ENCODE measurements at regions not wholly inside any gene's neighbourhood (a gene's known extent, or its start where the extent isn't known, plus 50 kb on each side); places are given as distances from the start of the nearest gene placed in this dataset.
A peak's percentile ranks its signal among the peaks of the same experiment; 100 is the strongest.

- intact Hi-C loops (cut with DNase I), result no loop called here
- Histone ChIP-seq H3K9me3 (ENCODE audit: control insufficient read depth in 2 of 3, insufficient read depth in 1 of 3, low read length in 3 of 3) (no peaks in the 10 kb centered on the region), H3K36me3 (ENCODE audit: control insufficient read depth in 2 of 3, insufficient read depth in 3 of 3, low read length in 3 of 3) (no peaks in the 10 kb centered on the region), H3K4me3 (ENCODE audit: low read length in 3 of 3) (no peak overlapping the region), H3K27ac (ENCODE audit: low read depth in 2 of 2, low read length in 2 of 2) (no peak overlapping the region), H3K27me3 (ENCODE audit: control insufficient read depth, insufficient read depth, low read length) (no peaks in the 10 kb centered on the region), H3K4me1 (ENCODE audit: control insufficient read depth in 2 of 3, insufficient read depth in 2 of 3, low read depth in 1 of 3, low read length in 3 of 3) (no peaks in the 10 kb centered on the region), H3K9ac (ENCODE audit: low read length in 3 of 3) (no peak overlapping the region)
- no peak for FAIRE-seq
- TF ChIP-seq, protein P1, sequence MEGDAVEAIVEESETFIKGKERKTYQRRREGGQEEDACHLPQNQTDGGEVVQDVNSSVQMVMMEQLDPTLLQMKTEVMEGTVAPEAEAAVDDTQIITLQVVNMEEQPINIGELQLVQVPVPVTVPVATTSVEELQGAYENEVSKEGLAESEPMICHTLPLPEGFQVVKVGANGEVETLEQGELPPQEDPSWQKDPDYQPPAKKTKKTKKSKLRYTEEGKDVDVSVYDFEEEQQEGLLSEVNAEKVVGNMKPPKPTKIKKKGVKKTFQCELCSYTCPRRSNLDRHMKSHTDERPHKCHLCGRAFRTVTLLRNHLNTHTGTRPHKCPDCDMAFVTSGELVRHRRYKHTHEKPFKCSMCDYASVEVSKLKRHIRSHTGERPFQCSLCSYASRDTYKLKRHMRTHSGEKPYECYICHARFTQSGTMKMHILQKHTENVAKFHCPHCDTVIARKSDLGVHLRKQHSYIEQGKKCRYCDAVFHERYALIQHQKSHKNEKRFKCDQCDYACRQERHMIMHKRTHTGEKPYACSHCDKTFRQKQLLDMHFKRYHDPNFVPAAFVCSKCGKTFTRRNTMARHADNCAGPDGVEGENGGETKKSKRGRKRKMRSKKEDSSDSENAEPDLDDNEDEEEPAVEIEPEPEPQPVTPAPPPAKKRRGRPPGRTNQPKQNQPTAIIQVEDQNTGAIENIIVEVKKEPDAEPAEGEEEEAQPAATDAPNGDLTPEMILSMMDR (IDR thresholded peaks at IDR 0.05; ENCODE audit: borderline replicate concordance, extremely low read depth, insufficient read depth), result no peak
- peak in 4 of 5 donors; percentile 44 to 92 (median 70) for DNase-seq
Measured at GRCh38 chr10:94210440-94211168, 152.1 kb downstream of the NOC3L start.

DNA sequence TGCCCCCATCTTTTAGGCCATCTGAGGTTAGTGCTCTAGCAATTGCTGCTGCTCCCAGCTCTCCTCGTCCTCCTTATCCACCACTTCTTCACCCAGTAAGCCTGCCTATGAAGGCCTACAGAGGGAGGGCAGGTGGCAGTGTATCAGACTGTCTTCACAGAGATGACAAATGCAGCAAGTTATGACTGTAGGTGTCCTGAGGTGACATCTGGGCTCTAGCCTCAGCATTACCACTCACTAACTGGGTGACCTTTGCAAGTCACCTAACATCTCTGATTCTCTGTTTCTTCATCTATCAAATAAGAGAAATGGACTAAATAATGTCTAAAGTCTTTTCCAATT, 151.6 kb downstream of the NOC3L start:
- Histone ChIP-seq H3K4me3 (ENCODE audit: low read length in 3 of 3) (no peak overlapping the region), H3K27ac (ENCODE audit: low read depth in 2 of 2, low read length in 2 of 2) (no peak overlapping the region), H3K4me1 (ENCODE audit: control insufficient read depth in 2 of 3, insufficient read depth in 2 of 3, low read depth in 1 of 3, low read length in 3 of 3) (no peaks in the 10 kb centered on the region), H3K27me3 (ENCODE audit: control insufficient read depth, insufficient read depth, low read length) (no peaks in the 10 kb centered on the region), H3K36me3 (ENCODE audit: control insufficient read depth in 2 of 3, insufficient read depth in 3 of 3, low read length in 3 of 3) (no peaks in the 10 kb centered on the region), H3K9me3 (ENCODE audit: control insufficient read depth in 2 of 3, insufficient read depth in 1 of 3, low read length in 3 of 3) (no peaks in the 10 kb centered on the region), H3K9ac (ENCODE audit: low read length in 3 of 3) (no peak overlapping the region)
- intact Hi-C loops (cut with DNase I), result no loop called here
- TF ChIP-seq, protein P1 (IDR thresholded peaks at IDR 0.05; ENCODE audit: borderline replicate concordance, extremely low read depth, insufficient read depth), result no peak
- DNase-seq (no peak), FAIRE-seq (no peak)

DNA sequence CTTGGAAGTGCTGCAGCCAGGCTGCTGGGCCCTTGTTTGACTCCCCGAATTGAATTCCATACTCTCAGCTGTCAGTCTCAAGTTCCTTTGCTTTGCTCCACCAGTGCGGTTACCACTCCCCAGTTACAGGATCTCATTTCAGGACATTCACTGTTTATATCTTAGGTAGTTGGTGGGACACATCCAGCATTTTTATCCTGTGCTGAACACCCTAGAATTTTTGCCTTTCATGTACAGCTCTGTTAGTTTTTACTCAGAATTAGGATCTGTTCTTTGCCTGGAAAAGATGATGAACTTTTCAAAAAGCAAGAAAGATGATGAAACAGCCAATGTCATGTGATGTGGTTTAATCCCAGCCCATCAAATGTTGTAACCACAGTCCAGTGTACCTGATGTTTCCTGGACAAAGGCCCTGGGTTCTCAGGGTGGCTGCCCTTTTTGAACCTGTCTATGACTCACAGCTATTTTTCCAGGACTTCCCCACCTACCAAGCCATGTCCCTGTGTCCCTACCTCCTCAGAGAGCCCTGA, 149.7 kb downstream of the NOC3L start:
- H3K4me1 ChIP-seq (ENCODE audit: control insufficient read depth in 2 of 3, insufficient read depth in 2 of 3, low read depth in 1 of 3, low read length in 3 of 3), result no peaks in the 10 kb centered on the region
- H3K36me3 ChIP-seq (ENCODE audit: control insufficient read depth in 2 of 3, insufficient read depth in 3 of 3, low read length in 3 of 3), result no peaks in the 10 kb centered on the region
- FAIRE-seq (no peak), DNase-seq (peak in 3 of 5 donors; percentile 51 to 76 (median 67))
- no peak overlapping the region for H3K9ac ChIP-seq (ENCODE audit: low read length in 3 of 3)
- H3K27ac ChIP-seq (ENCODE audit: low read depth in 2 of 2, low read length in 2 of 2), result no peak overlapping the region
- TF ChIP-seq, protein P1 (IDR thresholded peaks at IDR 0.05; ENCODE audit: borderline replicate concordance, extremely low read depth, insufficient read depth), result no peak
- no peaks in the 10 kb centered on the region for H3K27me3 ChIP-seq (ENCODE audit: control insufficient read depth, insufficient read depth, low read length)
- no peaks in the 10 kb centered on the region for H3K9me3 ChIP-seq (ENCODE audit: control insufficient read depth in 2 of 3, insufficient read depth in 1 of 3, low read length in 3 of 3)
- H3K4me3 ChIP-seq (ENCODE audit: low read length in 3 of 3), result no peak overlapping the region
- intact Hi-C loops (cut with DNase I), result no loop called here
